Liver (tissue), 7 donors: ENCODE measurements at regions not wholly inside any gene's neighbourhood (a gene's known extent, or its start where the extent isn't known, plus 50 kb on each side); places are given as distances from the start of the nearest gene placed in this dataset.

Source experiments
- DNase-seq: peaks from one replicate; pipeline ENCODE4 v3.0.0-alpha.2; 2017; ENCODE audit warnings: low spot score
- H3K27ac ChIP-seq, 2 donors: one replicate each; pipeline ENCODE4 v1.7.0; 2013; ENCODE audit warnings: inconsistent platforms in 2 of 2, low read length in 2 of 2, control low read depth in 1 of 2, low read depth in 1 of 2, mild to moderate bottlenecking in 1 of 2
- H3K27me3 ChIP-seq, 4 donors: one replicate each; pipeline versions ENCODE4 v1.6.1 to v1.7.0; 2013; ENCODE audit warnings: low read length in 3 of 4, inconsistent platforms in 1 of 4, mild to moderate bottlenecking in 1 of 4, moderate library complexity in 1 of 4; ENCODE audit not compliant: control insufficient read depth in 4 of 4, insufficient read depth in 4 of 4
- H3K36me3 ChIP-seq, 4 donors: one replicate each; pipeline versions ENCODE4 v1.6.1 to v1.7.0; 2013; ENCODE audit warnings: low read length in 3 of 4, mild to moderate bottlenecking in 3 of 4, low read depth in 1 of 4, moderate library complexity in 1 of 4; ENCODE audit not compliant: control insufficient read depth in 4 of 4, insufficient read depth in 3 of 4
- H3K4me1 ChIP-seq, 4 donors: one replicate each; pipeline versions ENCODE4 v1.6.1 to v1.7.0; 2013; ENCODE audit warnings: low read length in 3 of 4, mild to moderate bottlenecking in 3 of 4, moderate library complexity in 1 of 4; ENCODE audit not compliant: control insufficient read depth in 4 of 4, insufficient read depth in 4 of 4
- H3K4me3 ChIP-seq, 3 donors: one replicate each; pipeline versions ENCODE4 v1.6.1 to v1.7.0; 2013; ENCODE audit warnings: low read length in 3 of 3, control low read depth in 1 of 3, low read depth in 1 of 3, mild to moderate bottlenecking in 1 of 3
- H3K9ac ChIP-seq, 2 donors: one replicate each; pipeline ENCODE4 v1.7.0; 2013; ENCODE audit warnings: low read length in 2 of 2, mild to moderate bottlenecking in 2 of 2, moderate library complexity in 2 of 2, control low read depth in 1 of 2, low read depth in 1 of 2
- H3K9me3 ChIP-seq, 4 donors: one replicate each; pipeline versions ENCODE4 v1.6.1 to v1.7.0; 2013; ENCODE audit warnings: low read length in 3 of 4; ENCODE audit not compliant: control insufficient read depth in 4 of 4
- ATF3 ChIP-seq: IDR thresholded peaks from 2 replicates; pipeline ENCODE4 v1.6.1; 2016; ENCODE audit warnings: antibody characterized with exemption
- EGR1 ChIP-seq, 2 donors: IDR thresholded peaks; 2 replicates each; pipeline ENCODE4 v1.6.1; 2016 to 2018; ENCODE audit warnings: antibody characterized with exemption in 2 of 2, low read depth in 2 of 2
- FOXA2 ChIP-seq: IDR thresholded peaks from 2 replicates; pipeline ENCODE4 v1.6.1; 2016; ENCODE audit warnings: antibody characterized with exemption
- GABPA ChIP-seq, 2 donors: IDR thresholded peaks in 1 of 2; conservative IDR thresholded peaks in 1 of 2; 2 replicates each; pipeline ENCODE4 v1.6.1; 2016; ENCODE audit warnings: antibody characterized with exemption in 2 of 2, mild to moderate bottlenecking in 1 of 2, moderate library complexity in 1 of 2
- HNF4A ChIP-seq, 2 donors: conservative IDR thresholded peaks; 2 replicates each; pipeline ENCODE4 v1.6.1; 2016; ENCODE audit warnings: antibody characterized with exemption in 2 of 2, mild to moderate bottlenecking in 2 of 2
- HNF4G ChIP-seq: IDR thresholded peaks from 2 replicates; pipeline ENCODE4 v1.6.1; 2016; ENCODE audit warnings: antibody characterized with exemption
- JUND ChIP-seq, 2 donors: IDR thresholded peaks; 2 replicates each; pipeline ENCODE4 v1.6.1; 2016; ENCODE audit warnings: antibody characterized with exemption in 2 of 2
- MAX ChIP-seq: IDR thresholded peaks from 2 replicates; pipeline ENCODE4 v1.6.1; 2016; ENCODE audit warnings: antibody characterized with exemption
- NR2F2 ChIP-seq: IDR thresholded peaks from 2 replicates; pipeline ENCODE4 v1.6.1; 2016; ENCODE audit warnings: antibody characterized with exemption
- RAD21 ChIP-seq, 2 donors: IDR thresholded peaks; 2 replicates each; pipeline ENCODE4 v1.6.1; 2016; ENCODE audit warnings: antibody characterized with exemption in 2 of 2, mild to moderate bottlenecking in 2 of 2
- REST ChIP-seq: IDR thresholded peaks from 2 replicates; pipeline ENCODE4 v1.6.1; 2016; ENCODE audit warnings: antibody characterized with exemption, mild to moderate bottlenecking
- RXRA ChIP-seq, 2 donors: IDR thresholded peaks; 2 replicates each; pipeline ENCODE4 v1.6.1; 2017 to 2018; ENCODE audit warnings: antibody characterized with exemption in 2 of 2, mild to moderate bottlenecking in 1 of 2
- TAF1 ChIP-seq: conservative IDR thresholded peaks from 2 replicates; pipeline ENCODE4 v1.6.1; 2016; ENCODE audit warnings: antibody characterized with exemption, mild to moderate bottlenecking
- YY1 ChIP-seq: IDR thresholded peaks from 2 replicates; pipeline ENCODE4 v1.6.1; 2016; ENCODE audit warnings: antibody characterized with exemption, mild to moderate bottlenecking
- WGBS: extraction: QIAGEN DNeasy Blood & Tissue Kit; methylation state at CpG from one replicate; pipeline ENCODE4 v1.1.7; 2013; 5-methylcytosine and 5-hydroxymethylcytosine counted together
- donor health status: healthy.
- donor health status: healthy.
- donor health status: healthy.
- donor health status: healthy.

GRCh38 chr15:67914028-67914427, 74.2 kb upstream of the RNU6-1 start:
- Histone ChIP-seq H3K27me3 (no peaks in the 10 kb centered on the region), H3K27ac (no peak overlapping the region), H3K36me3 (no peaks in the 10 kb centered on the region), H3K4me3 (no peak overlapping the region), H3K9ac (no peak overlapping the region), H3K4me1 (peaks cover 7 to 44% (median 42%) of the 10 kb centered on the region in 4 donors), H3K9me3 (peaks cover 0 to 1% (median 0%) of the 10 kb centered on the region in 4 donors)
- TF ChIP-seq EGR1 (IDR thresholded peaks at IDR 0.05; ENCODE audit: low read depth in 2 of 2) (no peak), YY1 (no peak), JUND (IDR thresholded peaks at IDR 0.05) (no peak), RXRA (IDR thresholded peaks at IDR 0.05) (no peak), NR2F2 (no peak), HNF4G (no peak), TAF1 (no peak), FOXA2 (no peak), ATF3 (no peak), HNF4A (conservative IDR thresholded peaks at IDR 0.05) (no peak), GABPA (IDR thresholded peaks at IDR 0.05 in 1 of 2, conservative IDR thresholded peaks at IDR 0.05 in 1 of 2) (no peak), MAX (no peak), REST (no peak), RAD21 (IDR thresholded peaks at IDR 0.05) (no peak)
- no peak for DNase-seq
- WGBS, result 96% methylated on average over 1 of the region's 1 CpG

- Histone ChIP-seq H3K4me3 (no peak overlapping the region), H3K4me1 (peaks cover 7 to 44% (median 42%) of the 10 kb centered on the region in 4 donors), H3K9me3 (no peaks in the 10 kb centered on the region), H3K27ac (peak overlapping the region; percentile 26 to 78), H3K9ac (peak overlapping the region in 1 of 2 donors; percentile 71), H3K27me3 (no peaks in the 10 kb centered on the region), H3K36me3 (no peaks in the 10 kb centered on the region)
- peak; percentile 37 for DNase-seq
- WGBS, result 20% methylated on average over 6 of the region's 6 CpGs
- TF ChIP-seq JUND (IDR thresholded peaks at IDR 0.05) (peak in 1 of 2 donors; percentile 6), FOXA2 (no peak), TAF1 (peak; percentile 25), NR2F2 (peak; percentile 10), RAD21 (IDR thresholded peaks at IDR 0.05) (no peak)
Measured at GRCh38 chr15:67914537-67915460, 75.0 kb upstream of the RNU6-1 start.
